ENCODE measurements at regions not wholly inside any gene's neighbourhood (a gene's known extent, or its start where the extent isn't known, plus 50 kb on each side); places are given as distances from the start of the nearest gene placed in this dataset.
A peak's percentile ranks its signal among the peaks of the same experiment; 100 is the strongest.
"Not testable (repeated sequence)": the region's sequence is repeated elsewhere in the genome, so short reads cannot be mapped to it uniquely, and the experiment has no call there.

DNA sequence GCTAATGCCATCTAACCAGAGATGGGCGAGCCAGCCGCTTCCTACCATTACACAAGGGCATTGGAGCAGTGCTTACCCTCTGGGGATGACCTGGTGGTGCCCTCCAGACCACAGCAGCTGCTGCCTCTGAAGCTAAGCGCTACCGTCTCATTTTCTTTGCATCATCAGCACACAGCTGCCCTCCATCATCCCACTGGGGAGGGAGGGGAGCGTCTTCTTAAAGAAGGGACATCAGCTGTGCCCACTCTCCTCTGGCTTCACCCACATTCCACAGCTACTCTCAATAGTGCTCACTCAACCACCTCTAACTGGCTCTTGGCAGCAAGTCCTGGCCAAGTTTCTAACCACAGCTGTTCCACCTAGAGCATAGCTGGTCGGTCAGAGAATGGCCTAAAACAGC lies 503.4 kb downstream of the NFIB start:
- peak; percentile 81 for DNase-seq

DNA sequence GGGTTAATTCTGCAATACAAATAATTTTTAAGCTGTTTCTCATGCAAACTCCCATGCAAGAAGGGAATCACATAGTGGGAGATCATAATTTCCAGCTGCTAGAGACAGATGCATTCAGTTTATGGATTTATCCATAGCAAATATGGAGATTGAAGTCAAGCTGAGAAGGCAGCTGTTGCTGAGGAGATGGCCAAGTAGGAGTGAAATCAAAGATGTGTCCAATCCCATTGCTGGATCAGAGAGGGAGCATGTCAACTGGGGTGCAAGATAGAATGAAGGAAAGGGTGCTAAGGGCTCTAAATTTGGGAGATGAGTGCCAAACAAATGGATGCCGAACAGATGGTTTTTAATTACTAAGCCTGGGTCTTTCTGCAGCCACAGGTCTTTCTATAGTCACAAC lies 504.5 kb downstream of the NFIB start:
- no peak for DNase-seq

DNA sequence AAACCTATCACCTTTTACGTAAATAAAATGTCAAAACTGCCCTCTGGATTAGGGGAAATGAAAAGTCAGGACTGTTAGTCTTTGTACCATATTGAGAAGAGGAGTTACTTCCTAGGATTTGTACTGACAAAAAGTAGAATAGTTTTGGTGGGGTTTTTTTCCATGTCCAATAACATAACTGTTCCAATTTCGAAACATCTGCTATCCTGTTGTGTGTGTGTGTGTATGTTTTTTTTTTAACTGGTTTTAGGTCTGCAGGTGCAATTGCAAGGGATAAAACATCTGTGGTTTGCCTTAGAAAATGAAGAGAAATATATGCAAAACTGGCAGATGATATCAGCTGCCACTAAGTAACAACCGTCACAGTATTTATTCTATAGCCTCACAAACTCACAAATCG lies 506.8 kb downstream of the NFIB start:
- no peak for DNase-seq

DNA sequence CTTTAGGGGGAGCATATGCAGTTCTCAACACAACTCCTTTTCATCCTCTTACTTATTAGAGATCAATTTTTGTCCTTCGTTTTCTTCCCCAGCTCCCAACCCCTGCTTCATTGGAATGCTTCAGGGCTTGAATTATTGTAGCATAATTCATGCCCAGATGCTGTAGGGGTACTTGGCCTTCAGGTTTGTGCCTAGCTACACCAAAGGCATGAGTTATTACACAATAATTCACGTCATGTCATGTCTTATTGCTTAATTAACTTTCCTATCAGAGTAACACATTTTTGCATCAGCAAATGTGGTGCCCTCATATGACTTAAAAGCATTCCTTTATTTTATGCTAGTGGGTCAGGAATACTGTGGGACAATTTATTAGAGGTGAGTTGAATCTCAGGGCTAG lies 507.2 kb downstream of the NFIB start:
- DNase-seq = no peak

DNA sequence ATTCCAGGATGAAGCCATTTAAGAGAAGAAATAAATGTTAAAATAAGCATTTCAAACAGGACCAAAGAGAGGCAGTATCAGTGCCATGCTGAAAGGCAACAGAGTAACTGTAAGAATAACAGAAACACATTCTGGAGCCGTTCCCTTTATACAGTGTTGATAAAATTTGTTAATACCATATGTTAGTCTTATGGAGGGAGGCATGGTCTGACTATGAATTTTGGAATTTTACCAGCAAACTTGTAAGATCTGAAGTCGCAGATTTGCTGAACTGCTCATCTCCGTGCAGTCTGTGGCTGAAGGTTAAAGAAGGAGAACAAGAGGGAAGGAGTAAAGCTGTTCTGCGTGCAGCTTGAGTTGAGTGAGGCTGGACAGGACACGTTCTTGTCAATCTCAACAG lies 508.4 kb downstream of the NFIB start:
- DNase-seq = no peak

DNA sequence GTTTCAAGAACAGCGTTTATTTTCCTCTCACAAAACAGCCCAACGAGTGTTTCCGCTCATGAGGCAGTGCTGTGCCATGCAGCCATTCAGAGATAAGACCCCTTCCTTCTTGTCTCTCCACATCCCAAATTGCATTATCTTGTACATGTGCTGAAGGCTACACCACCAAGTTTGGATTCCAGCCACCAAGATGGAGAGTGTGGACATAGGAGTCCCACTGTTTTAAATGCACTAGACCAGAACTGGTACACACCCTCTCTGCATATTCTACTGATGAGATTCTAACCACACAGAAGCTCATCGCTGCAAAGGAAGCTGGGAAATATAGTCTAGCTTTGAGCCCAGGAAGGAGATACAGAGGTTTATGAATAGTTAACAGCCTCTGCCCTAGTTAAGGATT lies 509.4 kb downstream of the NFIB start:
- no peak for DNase-seq

DNA sequence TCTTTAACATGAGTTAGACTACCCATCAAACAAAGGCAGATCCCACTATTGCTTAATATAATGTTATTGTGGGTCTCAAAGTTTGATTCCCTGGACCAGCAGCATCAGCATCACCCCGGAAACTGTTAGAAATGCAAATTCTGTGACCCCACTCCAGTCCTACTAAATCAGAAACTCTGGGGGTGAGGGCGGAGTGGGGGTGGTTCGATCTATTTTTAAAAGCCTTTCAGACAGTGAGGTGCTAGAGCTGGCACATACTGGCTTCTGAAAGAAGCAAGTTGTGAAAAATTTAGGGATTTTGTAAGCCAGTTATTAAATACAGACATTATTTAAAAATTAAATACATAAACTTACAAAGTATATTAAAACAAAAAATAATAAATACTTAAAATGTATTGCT lies 513.2 kb downstream of the NFIB start:
- DNase-seq = no peak

DNA sequence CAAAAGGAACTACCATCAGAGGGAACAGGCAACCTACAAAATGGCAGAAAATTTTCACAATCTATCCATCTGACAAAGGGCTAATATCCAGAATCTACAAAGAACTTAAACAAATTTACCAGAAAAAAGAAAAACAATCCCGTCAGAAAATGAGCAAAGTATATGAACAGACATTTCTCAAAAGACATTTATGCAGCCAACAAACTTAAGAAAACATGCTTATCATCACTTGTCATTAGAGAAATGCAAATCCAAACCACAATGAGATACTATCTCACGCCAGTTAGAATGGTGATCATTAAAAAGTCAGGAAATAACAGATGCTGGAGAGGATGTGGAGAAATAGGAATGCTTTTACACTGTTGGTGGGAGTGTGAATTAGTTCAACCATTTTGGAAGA lies 516.2 kb downstream of the NFIB start:
- not testable (repeated sequence) for DNase-seq

DNA sequence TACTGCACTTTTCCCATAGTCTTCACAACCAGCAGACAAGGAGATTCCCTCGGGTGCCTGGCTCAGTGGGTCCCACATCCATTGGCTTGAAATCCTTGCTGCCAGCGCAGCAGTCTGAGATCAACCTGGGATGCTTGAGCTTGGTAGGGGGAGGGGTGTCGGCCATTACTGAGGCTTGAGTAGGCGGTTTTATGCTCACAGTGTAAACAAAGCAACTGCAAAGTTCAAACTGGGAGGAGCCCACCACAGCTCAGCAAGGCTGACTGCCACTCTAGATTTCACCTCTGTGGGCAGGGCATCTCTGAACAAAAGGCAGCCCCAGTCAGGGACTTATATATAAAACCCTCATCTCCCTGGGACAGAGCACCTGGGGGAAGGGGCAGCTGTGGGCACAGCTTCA lies 512.3 kb upstream of the MPDZ start:
- no peak for DNase-seq

DNA sequence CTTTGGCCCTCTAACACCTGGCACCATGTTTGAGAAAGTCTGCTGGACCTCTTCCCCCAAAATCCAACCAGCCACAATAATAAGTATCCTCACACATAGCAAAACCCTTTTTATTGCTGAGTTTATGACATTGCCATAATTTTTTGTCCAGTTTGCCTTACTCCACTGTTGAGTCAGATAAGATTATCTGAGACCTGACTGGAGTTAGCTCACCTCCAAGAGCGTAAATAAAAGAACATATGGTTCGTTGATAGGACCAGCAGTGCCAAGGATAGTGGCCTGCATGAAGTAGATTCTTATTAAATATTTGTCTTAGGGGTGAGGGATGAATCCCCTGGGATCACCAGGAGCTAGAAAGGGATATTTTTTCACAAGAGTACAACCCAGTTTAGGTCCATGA lies 510.6 kb upstream of the MPDZ start:
- DNase-seq = no peak

DNA sequence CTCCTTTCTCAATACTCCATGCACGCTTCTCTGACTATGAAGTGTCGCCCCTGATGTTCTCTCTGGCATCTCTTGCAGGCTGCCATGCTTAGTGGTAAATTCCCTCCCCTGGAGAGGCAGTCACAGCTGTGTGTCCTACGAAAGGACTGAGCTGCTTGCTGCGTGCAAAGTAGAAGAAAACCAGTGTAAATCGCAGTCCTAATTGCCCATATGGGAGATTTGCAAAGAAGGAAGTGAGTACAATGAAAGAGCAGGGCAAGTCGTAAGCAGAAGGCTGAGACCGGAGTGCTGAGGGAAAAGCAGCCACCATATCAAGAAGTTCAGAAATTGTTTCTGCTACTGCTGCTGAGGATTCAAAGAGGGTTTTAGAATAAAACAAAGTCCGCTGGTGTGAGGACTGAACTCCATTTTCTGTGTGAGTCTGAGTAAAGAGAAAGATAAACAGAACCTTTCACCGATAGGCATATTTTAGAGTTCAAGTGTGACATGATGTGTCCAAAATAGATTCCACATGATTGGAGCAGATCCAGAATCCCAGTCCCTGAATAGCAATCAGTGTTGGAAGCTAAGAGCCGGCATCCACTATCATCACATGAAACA lies 507.8 kb upstream of the MPDZ start:
- peak; percentile 57 for DNase-seq

DNA sequence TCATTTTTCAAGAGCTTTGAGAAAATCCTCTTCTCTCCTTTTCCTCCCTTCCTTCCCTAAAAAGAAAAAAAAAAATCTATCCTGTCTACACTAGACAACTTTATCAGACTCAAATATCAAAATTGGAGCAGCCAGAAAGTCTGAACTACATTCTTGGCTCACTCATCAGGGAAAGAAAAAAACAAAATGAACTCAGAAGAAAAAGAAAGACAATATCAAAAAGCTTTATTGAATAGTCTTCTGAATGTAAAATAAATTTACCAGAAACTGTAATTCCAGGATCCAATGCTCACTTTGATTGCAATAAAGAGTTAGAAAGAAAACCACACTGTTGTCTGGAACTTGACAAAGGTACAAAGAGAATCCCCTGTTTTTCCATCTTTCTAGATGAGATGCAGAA lies 507.2 kb upstream of the MPDZ start:
- no peak for DNase-seq

DNA sequence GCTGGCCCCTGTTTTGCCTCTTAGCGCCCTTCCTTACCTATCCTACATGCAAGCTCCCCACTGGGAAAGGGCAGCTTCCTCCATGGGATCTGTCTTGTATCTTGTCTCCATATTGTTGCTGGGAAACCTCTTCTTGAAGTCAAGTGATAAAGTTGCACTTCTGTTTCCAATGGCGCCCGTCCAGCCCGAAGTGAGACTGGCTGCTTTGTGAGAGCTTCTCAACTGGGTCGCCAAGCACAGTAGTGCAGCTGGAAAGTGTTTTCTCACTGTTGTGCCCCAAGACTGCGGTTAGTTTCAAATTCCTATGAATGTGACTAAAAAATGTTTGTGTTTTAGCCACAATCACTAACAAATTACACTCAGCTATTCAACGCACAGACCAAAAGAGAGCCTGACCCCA lies 506.6 kb upstream of the MPDZ start:
- DNase-seq = no peak

DNA sequence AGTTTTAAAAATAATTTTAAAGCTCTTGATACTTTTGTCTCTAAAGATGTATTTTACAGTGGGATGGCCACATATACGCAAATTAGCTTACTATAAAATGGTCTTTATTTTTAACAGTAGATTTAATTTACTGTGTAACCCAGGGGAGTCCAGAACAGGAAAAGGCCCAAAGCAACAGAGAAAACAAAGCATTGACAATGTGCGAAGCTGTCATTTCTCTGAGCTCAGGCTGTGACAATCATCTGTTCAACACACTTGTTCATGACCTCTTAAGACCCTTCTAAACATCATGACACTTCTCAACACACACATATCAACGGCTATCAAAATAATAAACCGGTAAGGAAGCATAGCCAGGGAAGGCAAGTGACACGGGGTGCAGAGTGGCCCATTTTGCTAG lies 499.6 kb upstream of the MPDZ start:
- no peak for DNase-seq

DNA sequence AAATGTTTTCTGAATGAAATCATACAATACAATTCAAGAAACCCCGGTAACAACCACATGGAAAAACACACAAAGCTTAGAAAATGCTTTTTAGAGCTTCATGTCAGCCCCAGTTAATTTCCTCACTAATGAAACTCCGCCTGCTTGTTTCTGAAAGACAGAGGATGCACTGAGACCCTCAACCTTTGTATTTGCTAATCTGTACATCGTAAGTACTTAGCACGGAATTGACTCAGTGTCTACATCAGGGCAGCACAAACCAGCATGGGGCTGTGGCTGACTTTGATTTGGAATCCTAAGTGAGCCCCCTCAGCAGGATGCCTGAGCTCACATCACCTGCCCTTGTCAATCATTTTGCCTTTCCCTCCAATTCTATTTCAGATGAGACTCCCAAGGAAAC lies 499.1 kb upstream of the MPDZ start:
- DNase-seq = peak; percentile 40

DNA sequence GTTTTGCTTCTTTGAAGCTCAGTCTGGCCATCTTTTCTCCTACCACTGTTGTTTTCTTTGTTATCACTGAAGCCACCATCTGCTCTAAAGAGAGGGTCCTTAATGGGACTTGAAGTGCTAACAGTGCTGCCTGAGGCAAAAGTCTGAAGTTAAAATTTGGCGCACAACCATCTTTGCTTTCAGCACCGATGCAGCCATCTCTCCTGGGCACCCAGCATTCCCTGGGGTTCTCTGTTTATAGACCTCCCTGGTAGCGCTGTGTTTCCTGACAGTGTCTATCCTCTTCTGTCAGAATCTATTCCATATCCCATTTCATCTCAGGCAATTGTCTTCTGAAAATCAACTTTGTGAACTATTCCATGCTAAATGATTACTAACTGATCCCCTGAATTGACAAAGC lies 491.5 kb upstream of the MPDZ start:
- DNase-seq = no peak

DNA sequence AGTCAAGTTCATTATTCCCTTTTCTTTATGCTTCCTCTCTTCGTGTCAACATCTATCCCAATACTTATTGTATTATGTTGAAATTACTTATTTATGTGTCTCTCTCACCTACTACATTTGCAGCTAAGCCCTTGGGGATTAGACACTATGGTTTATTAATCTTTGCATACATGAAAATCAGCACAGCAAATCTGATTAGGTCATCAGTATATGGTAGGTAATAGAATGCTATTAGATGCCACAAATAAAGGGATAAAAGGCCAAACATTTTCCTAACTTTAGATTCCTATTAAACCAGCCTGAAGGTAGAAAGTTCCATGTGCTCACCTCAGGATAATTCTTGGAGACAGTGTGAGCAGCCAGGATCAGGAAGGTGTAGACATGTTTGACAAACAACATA lies 490.1 kb upstream of the MPDZ start:
- no peak for DNase-seq

DNA sequence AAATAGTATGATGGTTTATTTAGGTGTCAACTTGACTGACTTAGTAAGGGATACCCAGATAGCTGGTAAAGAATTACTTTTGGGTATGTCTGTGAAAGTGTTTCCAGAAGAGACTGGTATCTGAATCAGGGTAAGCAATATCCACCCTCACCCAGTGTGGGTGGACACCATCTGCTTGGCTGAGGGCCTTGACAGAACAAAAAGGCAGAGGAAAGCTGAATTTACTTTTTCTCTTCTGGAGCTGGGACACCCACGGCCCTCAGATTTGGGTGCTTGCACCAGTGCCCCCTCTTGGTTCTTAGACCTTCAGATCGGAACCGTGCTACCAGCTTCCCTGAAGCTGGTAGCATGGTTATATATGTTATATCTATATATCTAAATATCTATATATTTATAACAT lies 489.5 kb upstream of the MPDZ start:
- no peak for DNase-seq

DNA sequence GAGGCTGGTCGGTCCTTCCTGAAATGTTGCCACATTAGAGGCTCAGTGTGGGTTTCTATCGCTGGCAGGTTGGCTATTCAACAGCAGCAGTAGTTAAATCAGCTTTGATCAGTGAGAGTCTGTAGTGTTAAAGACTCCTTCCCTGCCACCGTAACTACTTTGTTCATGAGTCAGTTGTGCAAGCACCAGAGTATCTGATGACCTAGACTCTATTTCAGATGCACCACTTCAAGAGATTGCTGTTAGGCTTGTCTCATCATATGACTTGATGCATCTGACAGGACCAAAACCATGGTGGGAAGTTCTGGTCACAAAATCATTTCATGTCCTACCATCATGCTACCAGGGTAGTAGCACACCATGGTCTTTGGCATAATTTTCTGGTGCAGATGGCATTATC lies 482.7 kb upstream of the MPDZ start:
- no peak for DNase-seq

DNA sequence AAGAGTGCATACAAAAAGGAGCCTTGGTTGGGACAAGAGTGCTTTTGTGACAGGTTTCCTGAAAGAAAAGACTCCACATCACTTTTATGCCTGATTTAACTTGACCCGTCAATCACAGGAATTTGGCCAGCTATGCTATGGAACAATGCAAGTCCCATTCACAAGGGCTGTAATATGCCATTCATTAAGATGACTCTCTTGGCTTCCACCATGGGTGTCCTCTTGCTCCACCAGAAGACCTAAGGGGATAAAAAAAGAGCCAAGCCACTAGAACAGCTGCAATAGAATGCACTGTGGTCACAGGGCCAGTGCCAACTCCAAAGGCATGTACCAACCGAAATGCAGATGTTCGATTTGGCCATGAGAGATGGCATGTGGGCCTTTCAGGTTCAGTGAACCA lies 480.1 kb upstream of the MPDZ start:
- DNase-seq = no peak

DNA sequence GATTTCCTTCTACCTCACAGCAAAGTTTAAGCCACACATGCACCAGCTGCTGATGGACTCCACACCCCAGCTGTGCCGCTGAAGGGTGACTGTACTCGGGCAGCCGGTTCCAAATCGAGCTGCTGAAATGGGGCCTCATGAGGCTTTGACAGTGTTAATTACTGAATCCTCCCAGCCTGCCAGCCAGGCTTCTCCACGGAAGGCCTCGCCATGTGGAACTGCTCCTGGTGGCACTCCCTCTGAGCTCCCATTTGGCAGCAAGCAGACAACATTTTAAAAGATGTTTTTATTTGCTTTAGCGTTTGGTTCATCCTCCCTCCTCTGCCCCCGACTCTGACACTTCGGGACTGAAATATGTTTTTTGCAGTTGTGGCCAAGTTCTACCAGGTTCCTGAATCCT lies 479.4 kb upstream of the MPDZ start:
- peak; percentile 58 for DNase-seq

DNA sequence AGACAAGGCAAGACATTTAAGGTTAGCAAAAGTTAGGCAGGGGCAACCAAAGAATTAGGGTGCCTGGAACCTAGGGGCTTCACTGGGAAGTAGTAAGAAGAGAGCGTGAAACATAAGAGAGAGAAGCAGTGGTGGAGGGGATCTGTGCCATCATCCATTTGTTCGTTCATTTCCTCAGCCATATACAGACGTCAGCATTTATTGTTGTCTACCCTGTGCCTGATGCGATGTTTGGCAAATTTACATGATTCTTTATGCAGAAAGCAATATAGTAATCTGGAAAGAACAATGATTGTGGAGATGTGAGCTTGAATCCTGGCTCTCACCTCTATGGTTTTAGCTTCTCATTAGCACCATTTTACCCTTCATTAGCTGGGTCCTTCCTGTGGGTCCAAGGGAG lies 477.5 kb upstream of the MPDZ start:
- DNase-seq = no peak

DNA sequence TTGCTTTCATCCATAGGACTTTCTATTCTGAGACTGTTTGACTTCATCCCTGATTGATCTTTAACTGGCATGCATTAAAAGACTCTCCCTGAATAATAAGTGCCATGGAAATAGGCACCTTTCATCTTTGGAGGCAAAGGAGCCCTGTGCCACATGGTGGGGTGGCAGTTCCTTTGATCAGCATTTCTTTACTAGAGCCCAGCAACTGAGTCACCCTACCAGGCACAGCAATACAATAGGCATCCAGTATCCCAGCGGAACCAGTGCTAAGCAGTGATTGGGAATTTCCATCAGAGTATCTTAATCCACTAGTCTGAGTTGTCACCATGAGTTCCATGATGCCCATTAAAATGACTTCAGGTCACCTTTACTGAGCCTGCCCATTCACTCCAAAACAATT lies 476.1 kb upstream of the MPDZ start:
- no peak for DNase-seq

DNA sequence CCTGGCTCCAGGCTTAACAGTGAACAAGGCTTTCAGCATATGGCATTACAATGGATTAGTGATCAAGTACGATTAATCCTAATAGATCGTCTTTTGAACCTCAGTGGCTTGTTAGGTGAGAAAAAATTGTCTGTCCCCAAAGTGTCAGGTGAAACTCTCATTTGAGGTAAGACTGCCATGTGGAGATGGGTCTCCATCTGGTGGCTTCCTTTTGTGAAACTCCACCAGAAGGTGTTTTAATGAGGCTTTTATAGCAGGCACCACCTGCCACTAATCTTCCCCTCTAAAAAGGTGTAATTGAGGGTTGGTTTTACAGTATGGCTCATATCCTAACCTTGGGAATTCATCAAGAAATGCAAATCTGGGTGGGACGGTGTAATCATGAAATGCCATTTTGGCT lies 471.1 kb upstream of the MPDZ start:
- no peak for DNase-seq

DNA sequence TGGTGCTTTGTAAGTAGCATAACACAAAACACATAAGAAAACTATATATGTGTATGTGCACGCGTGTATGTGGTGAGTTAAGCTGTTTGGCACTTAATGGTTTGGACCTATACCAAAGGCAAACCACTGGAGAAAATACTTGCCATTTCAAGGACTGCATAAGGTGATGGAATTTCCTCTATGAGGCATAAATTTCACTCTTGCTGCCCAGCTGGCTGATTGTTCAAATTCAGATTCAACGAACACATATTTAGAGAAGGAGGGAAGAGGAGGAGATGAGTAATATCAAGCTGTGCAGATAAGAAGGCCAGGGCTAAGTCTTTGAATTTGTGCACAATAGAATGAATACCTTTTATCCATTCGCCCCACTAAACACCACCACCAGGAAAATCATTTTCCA lies 470.6 kb upstream of the MPDZ start:
- no peak for DNase-seq

DNA sequence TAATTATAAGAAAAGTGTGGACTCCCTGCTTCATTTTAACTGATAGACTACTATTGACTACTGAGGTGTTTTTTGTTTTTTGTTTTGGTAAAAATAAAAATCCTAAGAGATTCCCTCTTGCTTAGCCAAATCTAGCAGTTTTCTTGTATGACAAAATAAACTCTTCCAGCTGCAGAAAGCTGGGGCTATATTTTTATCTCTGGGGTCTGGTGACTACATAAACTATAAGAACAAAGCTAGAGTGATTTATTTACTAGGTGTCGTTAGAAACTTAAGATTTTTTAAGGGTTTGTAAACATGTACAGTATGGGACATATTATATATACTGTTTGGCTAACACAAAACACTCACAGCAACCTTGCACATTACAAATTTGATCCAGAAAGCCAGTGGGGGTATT lies 467.4 kb upstream of the MPDZ start:
- DNase-seq = no peak
